HCT116 (cell line): ENCODE measurements at regions not wholly inside any gene's neighbourhood (a gene's known extent, or its start where the extent isn't known, plus 50 kb on each side); places are given as distances from the start of the nearest gene placed in this dataset.

Experiments
- ATAC-seq: fragments of 200-7000 bp; cut with Tn5 transposase; 2 replicates; pipeline ENCODE4 v1.9.1; 2020; ENCODE audit warnings: mild to moderate bottlenecking, moderate library complexity
- BruUV-seq: library from RNA; stranded (reverse); fragments of 400-500 nt; replicated peaks from 2 replicates; lab custom pipeline; 2021; lab: Mats Ljungman, UMichigan
- CTCF ChIA-PET: fragments of 300-600 bp; sonication (Branson Sonifier 250); formaldehyde crosslinking; loops from one replicate; lab custom pipeline; 2021; ENCODE audit warnings: antibody characterized with exemption; lab: Charles Lee
- POLR2A ChIA-PET: fragments of 300-600, 350-600 bp; sonication (Branson Sonifier 250); formaldehyde crosslinking; loops from one replicate; lab custom pipeline; 2021; ENCODE audit warnings: antibody characterized with exemption; lab: Charles Lee
- RAD21 ChIA-PET, 2 experiments: fragments of 300-600 bp; sonication (Branson Sonifier 250); formaldehyde crosslinking; loops; one replicate each; lab custom pipeline; 2023; ENCODE audit warnings: low total read pairs in 2 of 2; ENCODE audit not compliant: uncharacterized antibody in 2 of 2, unreplicated experiment in 2 of 2, low non-redundant PET in 1 of 2; lab: Charles Lee
- DNase-seq: peaks from one replicate; pipeline ENCODE4 v3.0.0-alpha.2; 2010; ENCODE audit warnings: low read depth, low spot score
- H2AFZ ChIP-seq: fragments of 200-600 bp; shearing (Covaris generic), sonication (generic); 2 replicates; pipeline ENCODE4 v1.6.1; 2017; ENCODE audit warnings: low read depth, mixed run types, mixed read lengths, antibody characterized with exemption, low read length; ENCODE audit not compliant: poor library complexity, severe bottlenecking
- H3K27ac ChIP-seq: 2 replicates; pipeline ENCODE4 v1.5.1; 2012; ENCODE audit warnings: low read depth, low read length
- H3K27me3 ChIP-seq: fragments of 200-600 bp; sonication (generic); 2 replicates; pipeline ENCODE4 v1.6.1; 2016; ENCODE audit warnings: mixed run types, low read length, mixed read lengths; ENCODE audit not compliant: insufficient read depth
- H3K36me3 ChIP-seq, 2 experiments: fragments of 200-500 bp in 1 of 2; fragments of 200-600 bp in 1 of 2; sonication (Bioruptor generic) in 1 of 2; sonication (generic) in 1 of 2; 2 replicates each; pipeline versions ENCODE4 v1.5.1 to v1.6.1; 2014 to 2016; ENCODE audit warnings: low read length in 2 of 2, inconsistent platforms in 1 of 2, mixed read lengths in 1 of 2, mixed run types in 1 of 2; ENCODE audit not compliant: insufficient read depth in 2 of 2, control insufficient read depth in 1 of 2
- H3K4me1 ChIP-seq, 2 experiments: fragments of 200-600 bp in 1 of 2; sonication (generic) in 1 of 2; 2 replicates each; pipeline versions ENCODE4 v1.5.1 to v1.6.1; 2012 to 2017; ENCODE audit warnings: low read length in 2 of 2, inconsistent platforms in 1 of 2, mild to moderate bottlenecking in 1 of 2, mixed read lengths in 1 of 2, mixed run types in 1 of 2, moderate library complexity in 1 of 2; ENCODE audit not compliant: insufficient read depth in 2 of 2, control insufficient read depth in 1 of 2
- H3K4me2 ChIP-seq: fragments of 200-600 bp; sonication (generic); 2 replicates; pipeline ENCODE4 v1.6.1; 2017; ENCODE audit warnings: mixed run types, low read length, mixed read lengths
- H3K4me3 ChIP-seq, 2 experiments: fragments of 200-600 bp in 1 of 2; sonication (generic) in 1 of 2; replicated peaks in 1 of 2; 2 replicates each; pipeline ENCODE4 v1.5.1; 2011 to 2016; ENCODE audit warnings: low read length in 2 of 2, control low read depth in 1 of 2, low read depth in 1 of 2, mild to moderate bottlenecking in 1 of 2, mixed read lengths in 1 of 2, mixed run types in 1 of 2
- H3K79me2 ChIP-seq: fragments of 200-600 bp; sonication (generic); 2 replicates; pipeline ENCODE4 v1.6.1; 2017; ENCODE audit warnings: mild to moderate bottlenecking, mixed run types, low read length, moderate library complexity, mixed read lengths; ENCODE audit not compliant: insufficient read depth
- H3K9ac ChIP-seq: fragments of 200-600 bp; sonication (generic); 2 replicates; pipeline ENCODE4 v1.6.1; 2016; ENCODE audit warnings: low read length, mixed read lengths
- H3K9me2 ChIP-seq: fragments of 200-600 bp; sonication (generic), shearing (Covaris generic); 2 replicates; pipeline ENCODE4 v1.6.1; 2017; ENCODE audit warnings: mixed run types, mild to moderate bottlenecking, moderate library complexity; ENCODE audit not compliant: insufficient read depth
- H3K9me3 ChIP-seq, 2 experiments: fragments of 200-500 bp in 1 of 2; fragments of 200-600 bp in 1 of 2; sonication (Bioruptor generic) in 1 of 2; sonication (generic) in 1 of 2; 2 replicates each; pipeline ENCODE4 v1.6.1; 2014 to 2017; ENCODE audit warnings: low read length in 2 of 2, mixed read lengths in 2 of 2, inconsistent platforms in 1 of 2, low read depth in 1 of 2, mild to moderate bottlenecking in 1 of 2, mixed run types in 1 of 2, moderate library complexity in 1 of 2; ENCODE audit not compliant: control insufficient read depth in 1 of 2, insufficient read depth in 1 of 2
- H4K20me1 ChIP-seq: fragments of 200-600 bp; sonication (generic), shearing (Covaris generic); 2 replicates; pipeline ENCODE4 v1.6.1; 2017; ENCODE audit warnings: mixed run types, mild to moderate bottlenecking, moderate library complexity; ENCODE audit not compliant: insufficient read depth
- CBX3 ChIP-seq: IDR thresholded peaks from 2 replicates; pipeline ENCODE4 v1.6.1; 2012; ENCODE audit warnings: low read depth
- CEBPB ChIP-seq: IDR thresholded peaks from 2 replicates; pipeline ENCODE4 v1.6.1; 2012; ENCODE audit warnings: low read depth
- EZH2 ChIP-seq: fragments of 200-600 bp; sonication (generic); IDR thresholded peaks from 2 replicates; pipeline ENCODE4 v1.6.1; 2017; ENCODE audit warnings: antibody characterized with exemption, mixed run types
- FOSL1 ChIP-seq: IDR thresholded peaks from 2 replicates; pipeline ENCODE4 v1.6.1; 2012; ENCODE audit warnings: low read depth
- JUND ChIP-seq: IDR thresholded peaks from 2 replicates; pipeline ENCODE4 v1.6.1; 2012
- POLR2A ChIP-seq: IDR thresholded peaks from 2 replicates; pipeline ENCODE4 v1.7.0; 2011; ENCODE audit warnings: borderline replicate concordance; ENCODE audit not compliant: insufficient read depth, insufficient read length; ENCODE audit errors: extremely low read depth
- POLR2AphosphoS5 ChIP-seq: IDR thresholded peaks from 2 replicates; pipeline ENCODE4 v1.6.1; 2011; ENCODE audit warnings: mild to moderate bottlenecking, low read depth, low read length, moderate library complexity
- RAD21 ChIP-seq: IDR thresholded peaks from 2 replicates; pipeline ENCODE4 v1.6.1; 2012; ENCODE audit warnings: low read depth, mild to moderate bottlenecking
- REST ChIP-seq: IDR thresholded peaks from 2 replicates; pipeline ENCODE4 v1.6.1; 2012; ENCODE audit warnings: low read depth
- SIN3A ChIP-seq: IDR thresholded peaks from 2 replicates; pipeline ENCODE4 v1.6.1; 2012; ENCODE audit warnings: low read depth
- SP1 ChIP-seq: IDR thresholded peaks from 2 replicates; pipeline ENCODE4 v1.6.1; 2012; ENCODE audit warnings: low read depth
- SRF ChIP-seq: IDR thresholded peaks from 2 replicates; pipeline ENCODE4 v1.6.1; 2012; ENCODE audit warnings: low read depth
- ZBTB33 ChIP-seq: IDR thresholded peaks from 2 replicates; pipeline ENCODE4 v1.6.1; 2011; ENCODE audit warnings: mild to moderate bottlenecking, low read length, moderate library complexity; ENCODE audit not compliant: insufficient replicate concordance; ENCODE audit errors: extremely low read depth
- ZFX ChIP-seq: fragments of 450-650 bp; IDR thresholded peaks from 2 replicates; pipeline ENCODE4 v1.6.1; 2017
- intact Hi-C: fragments of 100-400 bp; cut with micrococcal nuclease; formaldehyde crosslinking; loops from 2 replicates; pipeline ENCODE4 v1.10.0; 2022

- POLR2A ChIA-PET, result no interaction called here
- no peak for DNase-seq
- Histone ChIP-seq H3K27me3 (peaks cover 13% of the 10 kb centered on the region), H3K79me2 (no peaks in the 10 kb centered on the region), H4K20me1 (no peaks in the 10 kb centered on the region), H3K9ac (no peak overlapping the region), H3K27ac (no peak overlapping the region), H3K4me3 (no peak overlapping the region), H3K36me3 (no peaks in the 10 kb centered on the region), H3K9me2 (no peaks in the 10 kb centered on the region), H2AFZ (no peak overlapping the region), H3K4me1 (no peaks in the 10 kb centered on the region), H3K4me2 (no peak overlapping the region), H3K9me3 (no peaks in the 10 kb centered on the region)
- RAD21 ChIA-PET, result no interaction called here
- intact Hi-C loops, result no loop called here
- ATAC-seq, result no peak
- no TSS peak for BruUV-seq
- CTCF ChIA-PET, result no interaction called here
- no peak for TF ChIP-seq ZFX
- no peak for TF ChIP-seq POLR2AphosphoS5
- no peak for TF ChIP-seq POLR2A
- no peak for TF ChIP-seq CEBPB
- no peak for TF ChIP-seq FOSL1
- no peak for TF ChIP-seq ZBTB33
- TF ChIP-seq CBX3, result no peak
- no peak for TF ChIP-seq EZH2
- no peak for TF ChIP-seq SRF
- no peak for TF ChIP-seq REST
- no peak for TF ChIP-seq RAD21
- TF ChIP-seq SP1, result no peak
- TF ChIP-seq JUND, result no peak
- TF ChIP-seq SIN3A, result no peak
These were observed 189.7 kb downstream of the MEX3B start for GRCh38 chr15:81856001-81856633.
